ENCODE measurements at regions not wholly inside any gene's neighbourhood (a gene's known extent, or its start where the extent isn't known, plus 50 kb on each side); places are given as distances from the start of the nearest gene placed in this dataset.

- Histone ChIP-seq H3K27ac (ENCODE audit: insufficient read length, low read depth, low read length) (no peak overlapping the region), H3K4ac (ENCODE audit: low read depth, low read length) (no peak overlapping the region), H3K14ac (ENCODE audit: insufficient read depth, low read length) (no peak overlapping the region), H3K79me1 (ENCODE audit: insufficient read depth, low read depth, low read length, poor library complexity, severe bottlenecking) (no peaks in the 10 kb centered on the region), H2AK5ac (ENCODE audit: insufficient read length, low read length) (no peak overlapping the region), H3K23me2 (ENCODE audit: insufficient read length, low read depth, low read length, poor library complexity, severe bottlenecking) (no peaks in the 10 kb centered on the region), H4K20me1 (ENCODE audit: control insufficient read depth, insufficient read depth, insufficient read length) (no peaks in the 10 kb centered on the region), H2BK120ac (ENCODE audit: low read depth, low read length, poor library complexity, severe bottlenecking) (no peak overlapping the region), H3K4me1 (ENCODE audit: insufficient read depth, low read length) (no peaks in the 10 kb centered on the region), H3K9ac (ENCODE audit: extremely low read depth, insufficient read length, low read length) (no peak overlapping the region), H3K9me3 (ENCODE audit: control insufficient read depth, low read depth, low read length) (no peaks in the 10 kb centered on the region), H3K18ac (ENCODE audit: insufficient read length, low read depth, low read length) (no peak overlapping the region), H2BK15ac (ENCODE audit: low read depth, low read length) (no peak overlapping the region), H3K23ac (ENCODE audit: insufficient read length, low read depth, low read length) (no peak overlapping the region), H2BK5ac (ENCODE audit: insufficient read length, low read length) (no peak overlapping the region), H2BK20ac (ENCODE audit: low read depth, low read length, poor library complexity, severe bottlenecking) (no peak overlapping the region), H2AFZ (ENCODE audit: low read length) (no peak overlapping the region), H3K27me3 (ENCODE audit: insufficient read depth, low read length) (no peaks in the 10 kb centered on the region), H3K56ac (ENCODE audit: insufficient read length, low read depth, low read length) (no peak overlapping the region), H3T11ph (ENCODE audit: low read length) (no peak overlapping the region), H4K5ac (ENCODE audit: insufficient read length, low read depth, low read length) (no peak overlapping the region), H4K91ac (ENCODE audit: insufficient read length, low read depth, low read length) (no peak overlapping the region), H3K4me2 (ENCODE audit: insufficient read depth, insufficient read length, low read length) (no peak overlapping the region), H4K8ac (replicated peaks; ENCODE audit: insufficient read length, low read depth, low read length) (no peak overlapping the region), H3K79me2 (ENCODE audit: insufficient read depth, low read length) (no peaks in the 10 kb centered on the region), H2BK12ac (ENCODE audit: insufficient read length, low read depth, low read length) (no peak overlapping the region)
- TF ChIP-seq CTCF (conservative IDR thresholded peaks at IDR 0.05), result no peak
- DNase-seq, result no peak
- no peaks in the 10 kb centered on the region for H3K4me1 Mint-ChIP-seq
- H3K9me3 Mint-ChIP-seq, result no peaks in the 10 kb centered on the region
- H3K4me3 Mint-ChIP-seq, result no peak overlapping the region
- no CpG with 5 or more reads among the region's 2 CpGs for WGBS (ENCODE audit: extremely low coverage, insufficient read length, low lambda C conversion rate)
- no peaks in the 10 kb centered on the region; a peak in 1 of 7 replicates for H3K36me3 Mint-ChIP-seq (ENCODE audit: insufficient read depth in 1 of 3, low read depth in 3 of 3)
- H3K27ac Mint-ChIP-seq, result no peak overlapping the region
- no peaks in the 10 kb centered on the region for H3K27me3 Mint-ChIP-seq (ENCODE audit: low read depth)
Observed at GRCh38 chr18:29871246-29871645, 1171.3 kb downstream of the DSC3 start.
